Fibroblast of lung (primary cell): ENCODE measurements at regions not wholly inside any gene's neighbourhood (a gene's known extent, or its start where the extent isn't known, plus 50 kb on each side); places are given as distances from the start of the nearest gene placed in this dataset.

ENCODE experiments used
- DNase-seq, 2 donors: peaks; one replicate each; pipeline versions ENCODE4 v3.0.0 to v3.0.0-alpha.2; 2010; ENCODE audit warnings: low read depth in 2 of 2
- H2AFZ ChIP-seq: 2 replicates; pipeline ENCODE4 v1.5.1; 2012; ENCODE audit warnings: low read length, control low read depth, inconsistent platforms
- H3K27ac ChIP-seq: 2 replicates; pipeline ENCODE4 v1.5.1; 2011; ENCODE audit warnings: low read length, control low read depth; ENCODE audit not compliant: insufficient read depth
- H3K27me3 ChIP-seq: 2 replicates; pipeline ENCODE4 v1.5.1; 2011; ENCODE audit warnings: mild to moderate bottlenecking, low read length; ENCODE audit not compliant: control insufficient read depth, insufficient read depth
- H3K36me3 ChIP-seq: 2 replicates; pipeline ENCODE4 v1.5.1; 2011; ENCODE audit warnings: low read length; ENCODE audit not compliant: control insufficient read depth, insufficient read depth
- H3K4me1 ChIP-seq: 2 replicates; pipeline ENCODE4 v1.5.1; 2011; ENCODE audit warnings: low read length; ENCODE audit not compliant: control insufficient read depth, insufficient read depth; ENCODE audit errors: extremely low read depth
- H3K4me2 ChIP-seq: 2 replicates; pipeline ENCODE4 v1.5.1; 2011; ENCODE audit warnings: low read length, control low read depth; ENCODE audit not compliant: insufficient read depth; ENCODE audit errors: extremely low read depth
- H3K4me3 ChIP-seq, 4 experiments: fragments of 200-600 bp in 1 of 4; sonication (generic) in 1 of 4; replicated peaks in 1 of 4; 2 replicates each; pipeline ENCODE4 v1.5.1; 2011 to 2016; ENCODE audit warnings: low read length in 4 of 4, low read depth in 3 of 4, mild to moderate bottlenecking in 3 of 4, control low read depth in 2 of 4, inconsistent platforms in 1 of 4, mixed read lengths in 1 of 4; ENCODE audit not compliant: insufficient read depth in 1 of 4; ENCODE audit errors: control extremely low read depth in 1 of 4
- H3K79me2 ChIP-seq: 2 replicates; pipeline ENCODE4 v1.5.1; 2012; ENCODE audit warnings: mild to moderate bottlenecking, low read length, inconsistent platforms; ENCODE audit not compliant: control insufficient read depth, insufficient read depth
- H3K9ac ChIP-seq: 2 replicates; pipeline ENCODE4 v1.5.1; 2011; ENCODE audit warnings: mild to moderate bottlenecking, low read length, control low read depth; ENCODE audit not compliant: insufficient read depth
- H3K9me3 ChIP-seq: 2 replicates; pipeline ENCODE4 v1.5.1; 2012; ENCODE audit warnings: low read depth, low read length; ENCODE audit not compliant: control insufficient read depth, insufficient read depth
- H4K20me1 ChIP-seq: 2 replicates; pipeline ENCODE4 v1.5.1; 2011; ENCODE audit warnings: low read length; ENCODE audit not compliant: control insufficient read depth, insufficient read depth; ENCODE audit errors: extremely low read depth
- EZH2 ChIP-seq: IDR thresholded peaks from 2 replicates; pipeline ENCODE4 v1.5.1; 2012; ENCODE audit warnings: low read length, control low read depth, mild to moderate bottlenecking; ENCODE audit errors: missing control alignments
- TF ChIP-seq, protein P1 (sequence below), 2 donors: IDR thresholded peaks in 1 of 2; conservative IDR thresholded peaks in 1 of 2; 1 replicate in 1 of 2; 2 replicates in 1 of 2; pipeline ENCODE4 v1.5.1; 2011 to 2012; ENCODE audit warnings: low read length in 2 of 2, control low read depth in 1 of 2, inconsistent platforms in 1 of 2, low read depth in 1 of 2, mild to moderate bottlenecking in 1 of 2

DNA sequence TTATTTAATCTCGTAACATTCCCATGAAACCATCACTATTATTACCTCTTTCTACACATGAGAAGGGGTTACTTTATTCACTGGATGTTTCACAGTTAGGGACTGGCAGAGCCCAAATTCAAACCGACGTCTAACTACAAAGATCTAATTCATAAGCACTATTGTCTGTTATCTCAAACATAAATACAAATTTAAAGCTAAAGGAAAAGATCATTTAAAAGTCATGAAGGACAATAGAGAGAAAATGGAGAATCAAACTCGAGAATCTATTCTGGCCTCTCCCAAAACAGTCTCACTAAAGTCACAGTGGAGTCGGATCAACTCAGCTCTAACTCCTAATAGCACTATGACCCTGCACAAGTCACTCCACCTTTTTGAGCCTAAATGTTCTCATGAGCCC is 287.7 kb downstream of the ZIC4 start:
- no peaks in the 10 kb centered on the region for H3K27me3 ChIP-seq
- H3K79me2 ChIP-seq, result no peaks in the 10 kb centered on the region
- H3K4me3 ChIP-seq, result no peak overlapping the region
- TF ChIP-seq, protein P1, sequence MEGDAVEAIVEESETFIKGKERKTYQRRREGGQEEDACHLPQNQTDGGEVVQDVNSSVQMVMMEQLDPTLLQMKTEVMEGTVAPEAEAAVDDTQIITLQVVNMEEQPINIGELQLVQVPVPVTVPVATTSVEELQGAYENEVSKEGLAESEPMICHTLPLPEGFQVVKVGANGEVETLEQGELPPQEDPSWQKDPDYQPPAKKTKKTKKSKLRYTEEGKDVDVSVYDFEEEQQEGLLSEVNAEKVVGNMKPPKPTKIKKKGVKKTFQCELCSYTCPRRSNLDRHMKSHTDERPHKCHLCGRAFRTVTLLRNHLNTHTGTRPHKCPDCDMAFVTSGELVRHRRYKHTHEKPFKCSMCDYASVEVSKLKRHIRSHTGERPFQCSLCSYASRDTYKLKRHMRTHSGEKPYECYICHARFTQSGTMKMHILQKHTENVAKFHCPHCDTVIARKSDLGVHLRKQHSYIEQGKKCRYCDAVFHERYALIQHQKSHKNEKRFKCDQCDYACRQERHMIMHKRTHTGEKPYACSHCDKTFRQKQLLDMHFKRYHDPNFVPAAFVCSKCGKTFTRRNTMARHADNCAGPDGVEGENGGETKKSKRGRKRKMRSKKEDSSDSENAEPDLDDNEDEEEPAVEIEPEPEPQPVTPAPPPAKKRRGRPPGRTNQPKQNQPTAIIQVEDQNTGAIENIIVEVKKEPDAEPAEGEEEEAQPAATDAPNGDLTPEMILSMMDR (conservative IDR thresholded peaks at IDR 0.05 in 1 of 2, IDR thresholded peaks at IDR 0.05 in 1 of 2; ENCODE audit: low read depth in 1 of 2, low read length in 2 of 2), result no peak
- TF ChIP-seq EZH2, result no peak
- no peaks in the 10 kb centered on the region for H3K9me3 ChIP-seq
- H3K27ac ChIP-seq, result no peak overlapping the region
- no peak overlapping the region for H2AFZ ChIP-seq
- no peak for DNase-seq
- no peaks in the 10 kb centered on the region for H3K36me3 ChIP-seq
- no peaks in the 10 kb centered on the region for H4K20me1 ChIP-seq
- H3K9ac ChIP-seq, result no peak overlapping the region
- H3K4me2 ChIP-seq, result no peak overlapping the region
- H3K4me1 ChIP-seq, result peaks cover 4% of the 10 kb centered on the region

- H3K4me3 ChIP-seq, result no peak overlapping the region
- H3K36me3 ChIP-seq, result no peaks in the 10 kb centered on the region
- no peak overlapping the region for H3K4me2 ChIP-seq
- TF ChIP-seq, protein P1 (conservative IDR thresholded peaks at IDR 0.05 in 1 of 2, IDR thresholded peaks at IDR 0.05 in 1 of 2; ENCODE audit: low read depth in 1 of 2, low read length in 2 of 2), result no peak
- TF ChIP-seq EZH2, result no peak
- H3K4me1 ChIP-seq, result peaks cover 5% of the 10 kb centered on the region
- H2AFZ ChIP-seq, result no peak overlapping the region
- H3K79me2 ChIP-seq, result no peaks in the 10 kb centered on the region
- no peak overlapping the region for H3K27ac ChIP-seq
- DNase-seq, result no peak
- H3K9me3 ChIP-seq, result no peaks in the 10 kb centered on the region
- H3K27me3 ChIP-seq, result no peaks in the 10 kb centered on the region
- no peak overlapping the region for H3K9ac ChIP-seq
- H4K20me1 ChIP-seq, result no peaks in the 10 kb centered on the region
These were observed 288.7 kb downstream of the ZIC4 start for GRCh38 chr3:147117631-147118030.

GRCh38 chr3:147113293-147114044 is 292.9 kb downstream of the ZIC4 start:
- no peaks in the 10 kb centered on the region for H3K9me3 ChIP-seq
- H3K79me2 ChIP-seq, result no peaks in the 10 kb centered on the region
- H3K27me3 ChIP-seq, result no peaks in the 10 kb centered on the region
- no peaks in the 10 kb centered on the region for H4K20me1 ChIP-seq
- H3K36me3 ChIP-seq, result no peaks in the 10 kb centered on the region
- TF ChIP-seq, protein P1 (conservative IDR thresholded peaks at IDR 0.05 in 1 of 2, IDR thresholded peaks at IDR 0.05 in 1 of 2; ENCODE audit: low read depth in 1 of 2, low read length in 2 of 2), result no peak
- TF ChIP-seq EZH2, result no peak
- no peak overlapping the region for H3K4me3 ChIP-seq
- H3K4me2 ChIP-seq, result peak overlapping the region; percentile 21
- H3K9ac ChIP-seq, result no peak overlapping the region
- peak; percentile 93 to 97 for DNase-seq
- peak overlapping the region; percentile 5 for H3K27ac ChIP-seq
- H3K4me1 ChIP-seq, result peaks cover 3% of the 10 kb centered on the region
- H2AFZ ChIP-seq, result no peak overlapping the region
